Psoas muscle (tissue), 7 donors: ENCODE measurements at regions not wholly inside any gene's neighbourhood (a gene's known extent, or its start where the extent isn't known, plus 50 kb on each side); places are given as distances from the start of the nearest gene placed in this dataset.

Experiments
- ATAC-seq, 4 donors: fragments of 200-7000 bp; cut with Tn5 transposase; one replicate each; pipeline ENCODE4 v1.9.1; 2020; ENCODE audit warnings: moderate library complexity in 3 of 4, mild to moderate bottlenecking in 2 of 4
- DNase-seq, 2 donors: peaks; one replicate each; pipeline ENCODE4 v3.0.0-alpha.2; 2020
- H3K27ac ChIP-seq: fragments of 200-600 bp; one replicate; pipeline ENCODE4 v1.8.0; 2022
- H3K27me3 ChIP-seq, 3 donors: fragments of 200-600 bp in 1 of 3; one replicate each; pipeline versions ENCODE4 v1.6.1 to v1.8.0; 2013 to 2022; ENCODE audit warnings: low read length in 2 of 3, mild to moderate bottlenecking in 2 of 3, moderate library complexity in 1 of 3; ENCODE audit not compliant: insufficient read depth in 3 of 3
- H3K36me3 ChIP-seq, 2 donors: fragments of 200-600 bp in 1 of 2; one replicate each; pipeline versions ENCODE4 v1.6.1 to v1.8.0; 2013 to 2022; ENCODE audit warnings: low read depth in 1 of 2, mild to moderate bottlenecking in 1 of 2, moderate library complexity in 1 of 2; ENCODE audit not compliant: insufficient read depth in 1 of 2
- H3K4me1 ChIP-seq: fragments of 200-600 bp; one replicate; pipeline ENCODE4 v1.8.0; 2022
- H3K4me3 ChIP-seq: fragments of 200-600 bp; one replicate; pipeline ENCODE4 v1.8.0; 2022; ENCODE audit warnings: mild to moderate bottlenecking
- H3K9me3 ChIP-seq: fragments of 200-600 bp; one replicate; pipeline ENCODE4 v1.8.0; 2022
- CTCF ChIP-seq: fragments of 200-600 bp; IDR thresholded peaks from one replicate; pipeline ENCODE4 v1.8.0; 2022; ENCODE audit warnings: antibody characterized with exemption
- WGBS, 3 donors: extraction: QIAGEN DNeasy Blood & Tissue Kit; methylation state at CpG; one replicate each; pipeline versions ENCODE4 v1.1.6 to v1.1.7; 2013; 5-methylcytosine and 5-hydroxymethylcytosine counted together
- intact Hi-C, 2 donors: fragments of 100-400 bp; cut with DNase I; formaldehyde crosslinking; loops; one replicate each; pipeline versions ENCODE4 v1.11.0 to v1.14.2; 2022
- donor health status: healthy with polysubstance abuse.
- donor health status: DM: no; HTN: no; CAD: no; lungs with moderate emphysema.
- donor health status: Bipolar disorder and iron deficiency.
- donor health status: healthy.
- donor health status: DM: yes; HTN: yes; CAD: no.
- donor health status: DM: no; HTN: no; CAD: no.
- donor health status: DM: yes; HTN: yes; CAD: no.

- H3K4me1 ChIP-seq, result no peaks in the 10 kb centered on the region
- H3K27me3 ChIP-seq, result no peaks in the 10 kb centered on the region
- WGBS, 3 donors, result 89 to 95% (median 94%) methylated on average over 2 of the region's 2 CpGs
- no peak for DNase-seq
- H3K36me3 ChIP-seq, result no peaks in the 10 kb centered on the region
- TF ChIP-seq CTCF, result no peak
- intact Hi-C loops, result no loop called here
- H3K27ac ChIP-seq, result no peak overlapping the region
- H3K9me3 ChIP-seq, result no peaks in the 10 kb centered on the region
- H3K4me3 ChIP-seq, result no peak overlapping the region
- no peak for ATAC-seq
Observed at GRCh38 chr13:34638897-34639296, 303.2 kb upstream of the NBEA start.

DNA sequence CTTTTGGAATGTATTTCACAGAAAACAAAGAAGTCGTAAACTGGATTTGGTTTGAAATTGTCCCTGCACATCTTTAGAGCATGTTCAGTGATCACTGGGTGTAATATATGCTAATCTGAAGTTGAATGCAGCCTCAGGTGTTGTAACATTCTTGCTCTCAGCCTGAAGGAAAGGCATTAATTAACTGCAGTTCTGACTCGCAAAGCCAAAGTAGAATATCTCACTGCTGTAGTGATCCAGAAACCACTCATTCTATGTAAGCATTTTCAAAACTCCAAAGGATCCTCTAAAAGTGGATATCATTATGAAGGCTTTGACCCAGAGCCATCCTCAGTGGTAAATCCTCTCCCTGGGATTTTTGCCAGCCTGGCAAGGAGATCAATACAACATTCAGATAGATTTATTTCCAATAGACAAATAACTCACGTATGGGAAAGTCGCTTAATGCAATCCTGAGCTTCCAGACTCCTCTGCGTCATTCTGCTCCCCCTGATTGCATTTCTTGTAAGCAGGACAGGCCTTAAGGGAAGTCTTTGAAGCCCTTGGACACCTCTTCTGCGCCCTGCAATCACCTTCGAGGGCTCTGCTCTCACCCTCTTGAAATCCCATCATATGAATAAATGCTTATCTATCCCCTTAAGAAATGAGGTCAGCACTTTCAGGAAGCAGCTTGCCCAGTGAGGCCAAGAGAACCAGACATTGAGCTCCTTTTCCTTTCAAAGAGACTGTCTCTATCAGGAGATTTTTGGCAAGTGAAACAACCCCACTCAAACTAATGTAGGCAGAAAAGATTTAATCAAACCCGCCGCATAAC, 301.7 kb upstream of the NBEA start:
- Histone ChIP-seq H3K27me3 (no peaks in the 10 kb centered on the region), H3K36me3 (no peaks in the 10 kb centered on the region), H3K4me1 (no peaks in the 10 kb centered on the region), H3K27ac (no peak overlapping the region), H3K9me3 (no peaks in the 10 kb centered on the region), H3K4me3 (no peak overlapping the region)
- WGBS, 3 donors, result 75 to 85% (median 84%) methylated on average over 9 of the region's 9 CpGs
- intact Hi-C loops, result no loop called here
- ATAC-seq (no peak), DNase-seq (no peak)
- TF ChIP-seq CTCF, result no peak

DNA sequence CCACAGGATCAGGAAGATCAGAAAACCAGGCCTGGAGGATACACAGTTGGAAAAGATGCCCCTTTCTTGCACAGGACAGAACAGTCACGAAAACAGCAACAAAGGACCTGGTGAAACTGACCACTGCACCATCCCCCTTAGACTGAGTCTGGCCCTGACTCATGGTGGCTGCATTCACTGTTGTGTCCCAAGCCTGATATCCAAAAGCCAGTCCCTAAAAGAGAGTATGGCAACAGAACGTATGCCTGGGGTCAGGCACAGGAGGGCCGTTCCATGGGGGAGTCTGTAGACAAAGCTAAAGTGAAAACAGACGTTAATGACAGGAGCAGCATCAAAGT, 301.1 kb upstream of the NBEA start:
- H3K27ac ChIP-seq, result no peak overlapping the region
- H3K4me1 ChIP-seq, result no peaks in the 10 kb centered on the region
- DNase-seq, result no peak
- no peak for TF ChIP-seq CTCF
- H3K36me3 ChIP-seq, result no peaks in the 10 kb centered on the region
- H3K4me3 ChIP-seq, result no peak overlapping the region
- no peak for ATAC-seq
- 79 to 88% (median 82%) methylated on average over 4 of the region's 4 CpGs for WGBS, 3 donors
- intact Hi-C loops, result no loop called here
- no peaks in the 10 kb centered on the region for H3K27me3 ChIP-seq
- H3K9me3 ChIP-seq, result no peaks in the 10 kb centered on the region

DNA sequence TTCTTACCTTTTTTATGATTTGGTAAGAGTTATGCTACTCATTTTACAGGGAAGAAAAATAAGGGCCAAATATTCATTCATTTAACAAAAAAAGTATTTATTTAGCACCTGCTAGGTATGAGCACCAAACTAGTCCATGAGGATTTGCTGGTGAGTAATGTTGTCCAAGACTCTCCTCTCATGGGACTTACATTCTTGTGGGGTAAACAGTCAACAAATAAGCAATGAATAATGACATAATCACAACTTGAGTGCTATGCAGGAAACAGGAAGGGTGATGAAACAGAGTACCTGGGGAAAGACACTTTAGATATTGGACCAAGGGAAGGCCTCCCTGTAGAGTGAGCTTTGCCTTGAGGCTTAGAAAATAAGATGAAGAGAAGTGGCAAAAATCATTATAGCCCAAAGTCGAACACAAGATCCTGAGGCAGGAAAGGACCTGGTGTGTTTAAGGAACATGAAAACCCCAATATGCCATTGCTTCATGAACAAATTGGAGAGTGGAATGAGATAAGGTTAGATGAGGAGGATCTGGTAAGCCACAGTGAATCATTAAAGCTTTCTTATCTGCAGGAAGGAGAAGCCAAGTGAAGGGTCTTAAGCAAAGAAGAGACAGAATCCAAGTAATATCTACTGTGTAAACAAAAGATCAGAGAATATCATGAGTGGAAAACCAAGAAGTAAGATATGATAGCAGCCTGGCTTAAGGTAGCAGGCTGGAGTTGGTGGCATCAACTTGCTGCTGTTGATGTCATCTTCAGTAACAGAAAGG, 294.5 kb upstream of the NBEA start:
- Histone ChIP-seq H3K4me1 (no peaks in the 10 kb centered on the region), H3K36me3 (peaks cover 0 to 2% of the 10 kb centered on the region in 2 donors), H3K27me3 (no peaks in the 10 kb centered on the region), H3K4me3 (no peak overlapping the region), H3K9me3 (no peaks in the 10 kb centered on the region), H3K27ac (no peak overlapping the region)
- no peak for TF ChIP-seq CTCF
- intact Hi-C loops, result no loop called here
- no peak for ATAC-seq
- WGBS, 3 donors, result 89 to 97% (median 96%) methylated on average over 1 of the region's 1 CpG
- no peak for DNase-seq
